SK-N-SH (cell line): ENCODE measurements at regions not wholly inside any gene's neighbourhood (a gene's known extent, or its start where the extent isn't known, plus 50 kb on each side); places are given as distances from the start of the nearest gene placed in this dataset.

Experiments used
- EP300 ChIP-seq, 2 experiments: IDR thresholded peaks; 2 replicates each; pipeline versions ENCODE4 v1.4.0 to v1.6.1; 2012; ENCODE audit warnings: borderline replicate concordance in 1 of 2, low read depth in 1 of 2, low read length in 1 of 2
- EZH2phosphoT487 ChIP-seq: fragments of 200-600 bp; sonication (generic); IDR thresholded peaks from 2 replicates; pipeline ENCODE4 v1.6.1; 2017; ENCODE audit warnings: low read depth, mixed run types, mild to moderate bottlenecking, antibody characterized with exemption, moderate library complexity, borderline replicate concordance
- MEF2A ChIP-seq: IDR thresholded peaks from 2 replicates; pipeline ENCODE4 v1.4.0; 2012; ENCODE audit warnings: low read depth, borderline replicate concordance
- POLR2AphosphoS5 ChIP-seq: IDR thresholded peaks from 2 replicates; pipeline ENCODE4 v1.6.1; 2012; ENCODE audit warnings: low read depth, low read length
- RFX5 ChIP-seq: IDR thresholded peaks from 2 replicates; pipeline ENCODE4 v1.6.1; 2012; ENCODE audit warnings: mild to moderate bottlenecking, improper control_type of control experiment, low read length
- SMC3 ChIP-seq: IDR thresholded peaks from 2 replicates; pipeline ENCODE4 v1.6.1; 2012; ENCODE audit warnings: low read depth, low read length, improper control_type of control experiment
- YY1 ChIP-seq: IDR thresholded peaks from 2 replicates; pipeline ENCODE4 v1.4.0; 2012; ENCODE audit warnings: low read depth, mild to moderate bottlenecking
- TF ChIP-seq, protein P1 (sequence below): fragments of 200-600 bp; sonication (generic); IDR thresholded peaks from 2 replicates; pipeline ENCODE4 v1.6.1; 2017; ENCODE audit warnings: antibody characterized with exemption, mild to moderate bottlenecking, moderate library complexity
- TF ChIP-seq, protein P2 (sequence below): IDR thresholded peaks from 2 replicates; pipeline ENCODE4 v1.4.0; 2012; ENCODE audit warnings: low read depth

- TF ChIP-seq, protein P1, sequence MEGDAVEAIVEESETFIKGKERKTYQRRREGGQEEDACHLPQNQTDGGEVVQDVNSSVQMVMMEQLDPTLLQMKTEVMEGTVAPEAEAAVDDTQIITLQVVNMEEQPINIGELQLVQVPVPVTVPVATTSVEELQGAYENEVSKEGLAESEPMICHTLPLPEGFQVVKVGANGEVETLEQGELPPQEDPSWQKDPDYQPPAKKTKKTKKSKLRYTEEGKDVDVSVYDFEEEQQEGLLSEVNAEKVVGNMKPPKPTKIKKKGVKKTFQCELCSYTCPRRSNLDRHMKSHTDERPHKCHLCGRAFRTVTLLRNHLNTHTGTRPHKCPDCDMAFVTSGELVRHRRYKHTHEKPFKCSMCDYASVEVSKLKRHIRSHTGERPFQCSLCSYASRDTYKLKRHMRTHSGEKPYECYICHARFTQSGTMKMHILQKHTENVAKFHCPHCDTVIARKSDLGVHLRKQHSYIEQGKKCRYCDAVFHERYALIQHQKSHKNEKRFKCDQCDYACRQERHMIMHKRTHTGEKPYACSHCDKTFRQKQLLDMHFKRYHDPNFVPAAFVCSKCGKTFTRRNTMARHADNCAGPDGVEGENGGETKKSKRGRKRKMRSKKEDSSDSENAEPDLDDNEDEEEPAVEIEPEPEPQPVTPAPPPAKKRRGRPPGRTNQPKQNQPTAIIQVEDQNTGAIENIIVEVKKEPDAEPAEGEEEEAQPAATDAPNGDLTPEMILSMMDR: no peak
- no peak for TF ChIP-seq EZH2phosphoT487
- TF ChIP-seq MEF2A: no peak
- no peak for TF ChIP-seq RFX5
- no peak for TF ChIP-seq SMC3
- TF ChIP-seq EP300 (IDR thresholded peaks at IDR 0.05; ENCODE audit: borderline replicate concordance in 1 of 2, low read depth in 1 of 2, low read length in 1 of 2): no peak
- no peak for TF ChIP-seq YY1
- TF ChIP-seq POLR2AphosphoS5: no peak
- TF ChIP-seq, protein P2, sequence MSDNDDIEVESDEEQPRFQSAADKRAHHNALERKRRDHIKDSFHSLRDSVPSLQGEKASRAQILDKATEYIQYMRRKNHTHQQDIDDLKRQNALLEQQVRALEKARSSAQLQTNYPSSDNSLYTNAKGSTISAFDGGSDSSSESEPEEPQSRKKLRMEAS: no peak
These were observed 772.9 kb upstream of the NOVA1 start for GRCh38 chr14:27370775-27371174.
